GM23338 (cell line): ENCODE measurements at regions not wholly inside any gene's neighbourhood (a gene's known extent, or its start where the extent isn't known, plus 50 kb on each side); places are given as distances from the start of the nearest gene placed in this dataset.

Experiments used
- ATAC-seq: fragments of 200-7000 bp; cut with Tn5 transposase; 3 replicates; pipeline ENCODE4 v1.9.1; 2020
- DNase-seq: peaks from one replicate; pipeline ENCODE4 v3.0.0-alpha.2; 2015; ENCODE audit warnings: low spot score
- H2AFZ ChIP-seq: fragments of 200-600 bp; sonication (generic); 2 replicates; pipeline ENCODE4 v1.8.0; 2016; ENCODE audit warnings: antibody characterized with exemption, mild to moderate bottlenecking, moderate library complexity
- H3F3A ChIP-seq: fragments of 200-600 bp; sonication (generic); replicated peaks from 2 replicates; pipeline ENCODE4 v1.8.0; 2017; ENCODE audit warnings: antibody characterized with exemption, mixed run types, low read depth
- H3K27ac ChIP-seq: fragments of 200-600 bp; sonication (generic); 2 replicates; pipeline ENCODE4 v1.6.1; 2016; ENCODE audit warnings: low read depth
- H3K27me3 ChIP-seq: fragments of 200-600 bp; sonication (generic); 2 replicates; pipeline ENCODE4 v1.8.0; 2016; ENCODE audit warnings: mild to moderate bottlenecking, mixed run types, moderate library complexity; ENCODE audit not compliant: insufficient read depth
- H3K36me3 ChIP-seq: fragments of 200-600 bp; sonication (generic); 2 replicates; pipeline ENCODE4 v1.8.0; 2016; ENCODE audit warnings: mild to moderate bottlenecking; ENCODE audit not compliant: insufficient read depth
- H3K4me1 ChIP-seq: fragments of 200-600 bp; sonication (generic); 2 replicates; pipeline ENCODE4 v1.8.0; 2016; ENCODE audit warnings: mild to moderate bottlenecking, moderate library complexity; ENCODE audit not compliant: insufficient read depth
- H3K4me2 ChIP-seq: fragments of 200-600 bp; sonication (generic); 2 replicates; pipeline ENCODE4 v1.7.1; 2017; ENCODE audit warnings: mixed run types
- H3K4me3 ChIP-seq: fragments of 200-600 bp; sonication (generic); 2 replicates; pipeline ENCODE4 v1.6.1; 2016; ENCODE audit warnings: mixed run types
- H3K79me2 ChIP-seq: fragments of 200-600 bp; sonication (generic); replicated peaks from 2 replicates; pipeline ENCODE4 v1.8.0; 2017; ENCODE audit warnings: mild to moderate bottlenecking; ENCODE audit not compliant: insufficient read depth
- H3K9me2 ChIP-seq: fragments of 200-600 bp; sonication (generic); 2 replicates; pipeline ENCODE4 v1.8.0; 2017; ENCODE audit not compliant: insufficient read depth
- H4K20me1 ChIP-seq: fragments of 200-600 bp; sonication (generic); replicated peaks from 2 replicates; pipeline ENCODE4 v1.8.0; 2017; ENCODE audit warnings: mild to moderate bottlenecking; ENCODE audit not compliant: insufficient read depth
- H3K27ac Mint-ChIP-seq: 2 replicates; pipeline ENCODE4 v1.8.0; 2020; ENCODE audit warnings: inconsistent platforms, mild to moderate bottlenecking, moderate library complexity, mixed read lengths
- H3K27me3 Mint-ChIP-seq: 3 replicates; pipeline ENCODE4 v1.8.0; 2022; ENCODE audit warnings: low read depth, mild to moderate bottlenecking, moderate library complexity, mixed read lengths, inconsistent platforms; ENCODE audit not compliant: insufficient read depth, poor library complexity
- H3K36me3 Mint-ChIP-seq: 3 replicates; pipeline ENCODE4 v1.8.0; 2021; ENCODE audit warnings: low read depth, mild to moderate bottlenecking, inconsistent platforms, moderate library complexity, mixed read lengths
- H3K4me1 Mint-ChIP-seq: 3 replicates; pipeline ENCODE4 v1.8.0; 2020; ENCODE audit warnings: mild to moderate bottlenecking, inconsistent platforms, mixed read lengths
- H3K4me3 Mint-ChIP-seq: 3 replicates; pipeline ENCODE4 v1.8.0; 2021; ENCODE audit warnings: moderate library complexity, mild to moderate bottlenecking, inconsistent platforms, mixed read lengths
- H3K9me3 Mint-ChIP-seq: 3 replicates; pipeline ENCODE4 v1.8.0; 2020; ENCODE audit warnings: moderate library complexity, mild to moderate bottlenecking, inconsistent platforms, mixed read lengths
- CREB1 ChIP-seq: fragments of 250-450 bp; sonication (Bioruptor Pico); IDR thresholded peaks from 2 replicates; pipeline ENCODE4 v1.5.0; 2020; ENCODE audit warnings: low read depth, mild to moderate bottlenecking, moderate library complexity
- EZH2phosphoT487 ChIP-seq: fragments of 200-600 bp; sonication (generic); IDR thresholded peaks from one replicate; pipeline ENCODE4 v1.8.1; 2018; ENCODE audit warnings: antibody characterized with exemption; ENCODE audit not compliant: unreplicated experiment
- NANOG ChIP-seq: IDR thresholded peaks from 2 replicates; pipeline ENCODE4 v1.6.1; 2016; ENCODE audit warnings: antibody characterized with exemption, borderline replicate concordance
- POLR2AphosphoS5 ChIP-seq: IDR thresholded peaks from 2 replicates; pipeline ENCODE4 v1.6.1; 2016; ENCODE audit warnings: antibody characterized with exemption, low read depth
- STAT1 ChIP-seq: IDR thresholded peaks from one replicate; pipeline ENCODE4 v1.6.1; 2016; ENCODE audit warnings: antibody characterized with exemption; ENCODE audit not compliant: unreplicated experiment
- ZNF114 ChIP-seq: fragments of 250-450 bp; sonication (Bioruptor Pico); IDR thresholded peaks from 2 replicates; pipeline ENCODE4 v1.5.0; 2020; ENCODE audit warnings: mild to moderate bottlenecking, moderate library complexity
- ZNF331 ChIP-seq: fragments of 250-450 bp; sonication (Bioruptor Pico); IDR thresholded peaks from 2 replicates; pipeline ENCODE4 v1.5.0; 2020; ENCODE audit warnings: low read depth, mild to moderate bottlenecking, moderate library complexity
- TF ChIP-seq, protein P1 (sequence below): IDR thresholded peaks from one replicate; pipeline ENCODE4 v1.6.1; 2018; ENCODE audit warnings: antibody characterized with exemption; ENCODE audit not compliant: unreplicated experiment
- TF ChIP-seq, protein P2 (sequence below), 2 experiments: fragments of 200-600 bp in 1 of 2; sonication (generic) in 1 of 2; conservative IDR thresholded peaks; 2 replicates each; pipeline versions ENCODE4 v1.5.1 to v1.6.1; 2016 to 2017; ENCODE audit warnings: antibody characterized with exemption in 2 of 2, low read depth in 2 of 2, mild to moderate bottlenecking in 2 of 2, moderate library complexity in 1 of 2
- TF ChIP-seq, protein P3 (sequence below): IDR thresholded peaks from 2 replicates; pipeline ENCODE4 v1.6.1; 2016; ENCODE audit warnings: antibody characterized with exemption

DNA sequence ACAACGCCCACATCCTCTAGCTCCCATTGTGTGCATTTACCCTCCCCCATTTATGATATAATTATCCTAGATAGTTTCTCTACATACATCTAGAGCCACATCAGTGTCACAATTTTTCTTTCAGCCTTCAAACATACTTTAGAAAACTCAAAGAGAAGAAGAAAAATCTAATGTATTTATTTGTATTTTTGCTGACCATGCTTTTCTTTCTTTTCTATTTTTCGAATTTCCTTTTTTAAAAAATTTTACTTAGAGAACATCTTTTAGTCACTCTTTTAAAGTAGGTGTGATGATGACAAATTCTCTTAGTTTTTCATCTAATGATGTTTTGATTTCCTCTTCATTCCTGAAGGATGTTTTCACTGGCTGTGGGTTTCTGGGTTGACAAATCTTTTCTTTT, 117.0 kb upstream of the CHL1 start:
- no peak overlapping the region for H3K4me2 ChIP-seq
- peaks cover 99% of the 10 kb centered on the region for H3K9me3 Mint-ChIP-seq
- no peaks in the 10 kb centered on the region for H3F3A ChIP-seq
- TF ChIP-seq, protein P1, sequence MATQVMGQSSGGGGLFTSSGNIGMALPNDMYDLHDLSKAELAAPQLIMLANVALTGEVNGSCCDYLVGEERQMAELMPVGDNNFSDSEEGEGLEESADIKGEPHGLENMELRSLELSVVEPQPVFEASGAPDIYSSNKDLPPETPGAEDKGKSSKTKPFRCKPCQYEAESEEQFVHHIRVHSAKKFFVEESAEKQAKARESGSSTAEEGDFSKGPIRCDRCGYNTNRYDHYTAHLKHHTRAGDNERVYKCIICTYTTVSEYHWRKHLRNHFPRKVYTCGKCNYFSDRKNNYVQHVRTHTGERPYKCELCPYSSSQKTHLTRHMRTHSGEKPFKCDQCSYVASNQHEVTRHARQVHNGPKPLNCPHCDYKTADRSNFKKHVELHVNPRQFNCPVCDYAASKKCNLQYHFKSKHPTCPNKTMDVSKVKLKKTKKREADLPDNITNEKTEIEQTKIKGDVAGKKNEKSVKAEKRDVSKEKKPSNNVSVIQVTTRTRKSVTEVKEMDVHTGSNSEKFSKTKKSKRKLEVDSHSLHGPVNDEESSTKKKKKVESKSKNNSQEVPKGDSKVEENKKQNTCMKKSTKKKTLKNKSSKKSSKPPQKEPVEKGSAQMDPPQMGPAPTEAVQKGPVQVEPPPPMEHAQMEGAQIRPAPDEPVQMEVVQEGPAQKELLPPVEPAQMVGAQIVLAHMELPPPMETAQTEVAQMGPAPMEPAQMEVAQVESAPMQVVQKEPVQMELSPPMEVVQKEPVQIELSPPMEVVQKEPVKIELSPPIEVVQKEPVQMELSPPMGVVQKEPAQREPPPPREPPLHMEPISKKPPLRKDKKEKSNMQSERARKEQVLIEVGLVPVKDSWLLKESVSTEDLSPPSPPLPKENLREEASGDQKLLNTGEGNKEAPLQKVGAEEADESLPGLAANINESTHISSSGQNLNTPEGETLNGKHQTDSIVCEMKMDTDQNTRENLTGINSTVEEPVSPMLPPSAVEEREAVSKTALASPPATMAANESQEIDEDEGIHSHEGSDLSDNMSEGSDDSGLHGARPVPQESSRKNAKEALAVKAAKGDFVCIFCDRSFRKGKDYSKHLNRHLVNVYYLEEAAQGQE, result no peak
- TF ChIP-seq EZH2phosphoT487, result no peak
- no peak for TF ChIP-seq ZNF114 (CRISPR knock-in tag)
- TF ChIP-seq, protein P2, sequence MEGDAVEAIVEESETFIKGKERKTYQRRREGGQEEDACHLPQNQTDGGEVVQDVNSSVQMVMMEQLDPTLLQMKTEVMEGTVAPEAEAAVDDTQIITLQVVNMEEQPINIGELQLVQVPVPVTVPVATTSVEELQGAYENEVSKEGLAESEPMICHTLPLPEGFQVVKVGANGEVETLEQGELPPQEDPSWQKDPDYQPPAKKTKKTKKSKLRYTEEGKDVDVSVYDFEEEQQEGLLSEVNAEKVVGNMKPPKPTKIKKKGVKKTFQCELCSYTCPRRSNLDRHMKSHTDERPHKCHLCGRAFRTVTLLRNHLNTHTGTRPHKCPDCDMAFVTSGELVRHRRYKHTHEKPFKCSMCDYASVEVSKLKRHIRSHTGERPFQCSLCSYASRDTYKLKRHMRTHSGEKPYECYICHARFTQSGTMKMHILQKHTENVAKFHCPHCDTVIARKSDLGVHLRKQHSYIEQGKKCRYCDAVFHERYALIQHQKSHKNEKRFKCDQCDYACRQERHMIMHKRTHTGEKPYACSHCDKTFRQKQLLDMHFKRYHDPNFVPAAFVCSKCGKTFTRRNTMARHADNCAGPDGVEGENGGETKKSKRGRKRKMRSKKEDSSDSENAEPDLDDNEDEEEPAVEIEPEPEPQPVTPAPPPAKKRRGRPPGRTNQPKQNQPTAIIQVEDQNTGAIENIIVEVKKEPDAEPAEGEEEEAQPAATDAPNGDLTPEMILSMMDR (conservative IDR thresholded peaks at IDR 0.05; ENCODE audit: low read depth in 2 of 2), result no peak
- no peak for TF ChIP-seq CREB1
- no peak for TF ChIP-seq POLR2AphosphoS5
- TF ChIP-seq, protein P3, sequence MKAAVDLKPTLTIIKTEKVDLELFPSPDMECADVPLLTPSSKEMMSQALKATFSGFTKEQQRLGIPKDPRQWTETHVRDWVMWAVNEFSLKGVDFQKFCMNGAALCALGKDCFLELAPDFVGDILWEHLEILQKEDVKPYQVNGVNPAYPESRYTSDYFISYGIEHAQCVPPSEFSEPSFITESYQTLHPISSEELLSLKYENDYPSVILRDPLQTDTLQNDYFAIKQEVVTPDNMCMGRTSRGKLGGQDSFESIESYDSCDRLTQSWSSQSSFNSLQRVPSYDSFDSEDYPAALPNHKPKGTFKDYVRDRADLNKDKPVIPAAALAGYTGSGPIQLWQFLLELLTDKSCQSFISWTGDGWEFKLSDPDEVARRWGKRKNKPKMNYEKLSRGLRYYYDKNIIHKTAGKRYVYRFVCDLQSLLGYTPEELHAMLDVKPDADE, result no peak
- no peak for TF ChIP-seq ZNF331 (CRISPR knock-in tag)
- no peak for TF ChIP-seq STAT1
- H3K36me3 Mint-ChIP-seq, result peaks cover 34% of the 10 kb centered on the region
- H3K36me3 ChIP-seq, result no peaks in the 10 kb centered on the region
- no peak overlapping the region for H2AFZ ChIP-seq
- H3K27me3 Mint-ChIP-seq, result no peaks in the 10 kb centered on the region
- DNase-seq, result no peak
- H3K27ac ChIP-seq, result no peak overlapping the region
- no peak overlapping the region for H3K27ac Mint-ChIP-seq
- no peaks in the 10 kb centered on the region for H4K20me1 ChIP-seq
- no peak overlapping the region for H3K4me3 ChIP-seq
- no peak overlapping the region for H3K4me3 Mint-ChIP-seq
- no peaks in the 10 kb centered on the region for H3K4me1 ChIP-seq
- ATAC-seq, result no peak
- no peaks in the 10 kb centered on the region for H3K27me3 ChIP-seq
- no peaks in the 10 kb centered on the region for H3K4me1 Mint-ChIP-seq
- H3K79me2 ChIP-seq, result no peaks in the 10 kb centered on the region
- 0 out of 2 replicates have a peak, but pooled peaks cover 8% of the 10 kb centered on the region for H3K9me2 ChIP-seq

DNA sequence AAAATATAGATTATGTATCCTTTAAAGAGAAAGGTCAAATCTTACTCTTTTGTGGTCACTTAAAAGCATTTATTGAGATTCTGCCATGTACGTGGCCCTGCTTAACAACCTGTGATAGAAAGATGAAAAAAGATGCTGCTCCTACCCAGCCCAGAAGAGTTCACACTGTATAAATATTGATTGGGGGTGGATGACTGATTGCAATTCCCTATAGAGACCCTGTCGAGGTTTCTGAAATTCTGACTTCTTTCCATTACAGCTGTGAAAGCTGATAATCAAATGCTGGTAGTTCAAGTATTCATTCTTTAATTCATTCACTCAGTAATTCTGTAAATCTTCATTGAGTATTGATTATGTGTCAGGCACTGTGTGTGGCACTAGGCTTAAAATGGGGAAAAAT, 114.1 kb upstream of the CHL1 start:
- no peak for DNase-seq
- no peak overlapping the region for H3K4me2 ChIP-seq
- H4K20me1 ChIP-seq, result no peaks in the 10 kb centered on the region
- no peak for ATAC-seq
- H3K4me1 Mint-ChIP-seq, result no peaks in the 10 kb centered on the region
- no peaks in the 10 kb centered on the region for H3F3A ChIP-seq
- no peaks in the 10 kb centered on the region for H3K79me2 ChIP-seq
- H3K27me3 ChIP-seq, result no peaks in the 10 kb centered on the region
- peaks cover 32% of the 10 kb centered on the region for H3K36me3 Mint-ChIP-seq
- H3K27me3 Mint-ChIP-seq, result no peaks in the 10 kb centered on the region
- no peak overlapping the region for H2AFZ ChIP-seq
- H3K4me3 Mint-ChIP-seq, result no peak overlapping the region
- 0 out of 2 replicates have a peak, but pooled peaks cover 8% of the 10 kb centered on the region for H3K9me2 ChIP-seq
- H3K4me3 ChIP-seq, result no peak overlapping the region
- H3K27ac ChIP-seq, result no peak overlapping the region
- peaks cover 97% of the 10 kb centered on the region for H3K9me3 Mint-ChIP-seq
- H3K36me3 ChIP-seq, result no peaks in the 10 kb centered on the region
- no peaks in the 10 kb centered on the region for H3K4me1 ChIP-seq
- H3K27ac Mint-ChIP-seq, result no peak overlapping the region
- TF ChIP-seq NANOG (no peak), ZNF114 (CRISPR knock-in tag) (no peak), ZNF331 (CRISPR knock-in tag) (no peak)
- TF ChIP-seq, protein P3, result no peak
